ENCODE measurements at regions not wholly inside any gene's neighbourhood (a gene's known extent, or its start where the extent isn't known, plus 50 kb on each side); places are given as distances from the start of the nearest gene placed in this dataset.

DNA sequence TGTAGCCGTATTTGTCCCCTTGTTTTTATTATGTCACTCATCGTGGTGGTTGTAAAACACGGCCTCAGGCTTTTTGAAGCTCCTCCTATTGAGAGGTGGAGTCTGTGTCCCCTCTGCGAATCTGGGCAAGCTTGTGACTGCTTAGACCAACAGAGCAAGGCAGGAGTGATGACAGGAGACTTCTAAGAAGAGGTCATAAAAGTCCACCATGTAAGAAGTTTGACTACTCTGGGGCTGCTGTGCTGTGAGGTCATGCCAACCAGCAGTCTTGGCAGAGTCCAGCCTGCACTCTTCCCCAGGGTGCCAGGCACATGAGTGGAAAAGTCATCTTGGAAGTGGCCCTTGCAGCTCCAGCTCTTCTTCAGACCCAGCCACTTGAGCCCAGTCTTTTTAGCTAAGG lies 83.8 kb upstream of the SPTBN1 start:
- no peaks in the 10 kb centered on the region for H3K36me3 ChIP-seq (ENCODE audit: control insufficient read depth in 2 of 2, extremely low read depth in 1 of 2, insufficient read depth in 1 of 2, low read length in 1 of 2)
- POLR2A ChIA-PET, result no interaction called here
- Mint-ChIP-seq H3K4me3 (no peak overlapping the region), H3K27ac (no peak overlapping the region), H3K9me3 (peaks cover 11 to 17% (median 17%) of the 10 kb centered on the region in 3 donors), H3K27me3 (peaks cover 19 to 26% of the 10 kb centered on the region in 2 donors), H3K4me1 (no peaks in the 10 kb centered on the region), H3K36me3 (peaks cover 7% of the 10 kb centered on the region)
- H3K4me1 ChIP-seq (ENCODE audit: control insufficient read depth in 1 of 2, extremely low read depth in 1 of 2, insufficient read depth in 2 of 2, low read length in 2 of 2), result no peaks in the 10 kb centered on the region
- H3K27ac ChIP-seq (ENCODE audit: low read length), result no peak overlapping the region
- peaks cover 0 to 4% of the 10 kb centered on the region in 2 experiments for H3K27me3 ChIP-seq (replicated peaks in 1 of 2; ENCODE audit: control insufficient read depth in 2 of 2, extremely low read depth in 1 of 2, insufficient read depth in 2 of 2, low read length in 1 of 2)
- CTCF ChIA-PET, result interaction anchor here (0.5 to 1.4 kb wide), 2 partner anchors 13 to 593 kb away, joined by 3 read pairs; no protein-coding TSS in a partner anchor
- H3K4me3 ChIP-seq (ENCODE audit: control insufficient read depth in 1 of 2, extremely low read depth in 1 of 2, low read length in 1 of 2), result no peak overlapping the region
- DNase-seq (no peak), ATAC-seq (replicated peaks in 1 of 4) (no peak)
- peaks cover 2% of the 10 kb centered on the region for H3K9me3 ChIP-seq
- WGBS (ENCODE audit: insufficient coverage), result 82% methylated on average over 3 of the region's 4 CpGs

DNA sequence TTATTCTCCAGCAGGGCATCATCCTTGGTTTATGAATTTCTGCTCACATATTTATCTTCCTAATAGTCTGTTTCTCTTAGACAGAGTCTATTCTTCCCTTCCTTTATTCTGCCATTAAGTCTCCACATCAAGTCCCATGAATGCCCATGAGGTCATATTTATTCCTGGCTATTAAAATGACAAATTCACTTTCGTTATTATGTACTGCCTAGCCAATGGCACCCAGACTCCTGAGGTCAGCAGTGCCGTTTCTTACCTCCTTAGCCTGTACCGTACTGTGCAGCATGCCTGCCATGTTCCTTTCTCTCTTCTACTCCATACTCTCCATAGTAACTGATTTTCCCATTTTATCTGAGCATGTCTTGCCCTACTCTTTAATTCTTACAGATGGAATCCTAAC lies 82.3 kb upstream of the SPTBN1 start:
- Mint-ChIP-seq H3K4me1 (no peaks in the 10 kb centered on the region), H3K4me3 (no peak overlapping the region), H3K27me3 (peaks cover 19 to 21% of the 10 kb centered on the region in 2 donors), H3K9me3 (peaks cover 3 to 6% (median 6%) of the 10 kb centered on the region in 3 donors), H3K27ac (no peak overlapping the region), H3K36me3 (no peaks in the 10 kb centered on the region)
- DNase-seq (no peak), ATAC-seq (replicated peaks in 1 of 4) (no peak)
- ChIA-PET POLR2A (no interaction called here), CTCF (no interaction called here)
- H3K4me1 ChIP-seq (ENCODE audit: control insufficient read depth in 1 of 2, extremely low read depth in 1 of 2, insufficient read depth in 2 of 2, low read length in 2 of 2), result no peaks in the 10 kb centered on the region
- no peak overlapping the region for H3K4me3 ChIP-seq (ENCODE audit: control insufficient read depth in 1 of 2, extremely low read depth in 1 of 2, low read length in 1 of 2)
- H3K27ac ChIP-seq (ENCODE audit: low read length), result no peak overlapping the region
- WGBS (ENCODE audit: insufficient coverage), result 87% methylated on average over 3 of the region's 3 CpGs
- H3K9me3 ChIP-seq, result no peaks in the 10 kb centered on the region
- peaks cover 0 to 6% of the 10 kb centered on the region in 2 experiments for H3K27me3 ChIP-seq (replicated peaks in 1 of 2; ENCODE audit: control insufficient read depth in 2 of 2, extremely low read depth in 1 of 2, insufficient read depth in 2 of 2, low read length in 1 of 2)
- H3K36me3 ChIP-seq (ENCODE audit: control insufficient read depth in 2 of 2, extremely low read depth in 1 of 2, insufficient read depth in 1 of 2, low read length in 1 of 2), result no peaks in the 10 kb centered on the region

DNA sequence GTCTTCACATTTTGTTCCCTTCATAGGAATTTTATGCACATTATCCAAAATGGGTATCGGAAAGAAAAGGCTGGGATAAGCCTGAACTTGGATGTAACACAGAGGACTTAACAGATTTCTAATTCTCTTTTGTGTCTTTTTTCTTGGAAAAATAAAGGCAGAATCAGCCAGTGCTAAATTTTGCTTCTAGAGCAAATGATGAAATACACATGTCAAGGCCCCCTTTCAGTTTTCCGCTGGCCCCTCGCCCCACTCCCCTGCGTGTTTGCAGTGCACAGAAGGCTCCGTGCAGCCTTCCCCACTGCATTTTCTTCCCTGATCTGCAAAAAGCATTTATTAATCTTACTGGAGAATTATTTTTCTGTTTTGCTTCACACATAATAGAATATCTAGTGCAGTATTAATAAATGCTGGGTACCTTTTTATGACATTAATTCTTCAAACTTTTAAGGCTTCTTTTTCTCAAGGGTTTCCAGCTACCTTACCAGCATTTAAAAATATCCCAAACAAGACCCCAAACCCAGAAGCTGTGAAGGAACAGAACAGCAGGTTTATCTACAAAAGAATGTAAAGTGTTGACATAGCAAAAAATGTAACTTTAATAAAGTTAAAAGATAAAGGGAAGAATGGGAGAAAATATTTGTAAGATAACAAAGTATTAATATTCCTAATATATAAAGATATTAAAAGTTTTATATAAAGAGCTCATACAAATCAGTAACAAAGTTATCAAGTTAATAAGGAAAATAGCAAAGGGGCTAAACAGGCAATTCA lies 81.3 kb upstream of the SPTBN1 start:
- peaks cover 19 to 21% of the 10 kb centered on the region in 2 donors for H3K27me3 Mint-ChIP-seq
- ATAC-seq (replicated peaks in 1 of 4), result no peak
- ChIA-PET POLR2A (no interaction called here), CTCF (no interaction called here)
- H3K4me3 Mint-ChIP-seq, result no peak overlapping the region
- H3K9me3 Mint-ChIP-seq, result no peaks in the 10 kb centered on the region
- no CpG with 5 or more reads among the region's 5 CpGs for WGBS (ENCODE audit: insufficient coverage)
- no peak for DNase-seq
- no peaks in the 10 kb centered on the region for H3K9me3 ChIP-seq
- H3K27ac ChIP-seq (ENCODE audit: low read length), result no peak overlapping the region
- H3K27ac Mint-ChIP-seq, result no peak overlapping the region
- peaks cover 0 to 6% of the 10 kb centered on the region in 2 experiments for H3K27me3 ChIP-seq (replicated peaks in 1 of 2; ENCODE audit: control insufficient read depth in 2 of 2, extremely low read depth in 1 of 2, insufficient read depth in 2 of 2, low read length in 1 of 2)
- no peaks in the 10 kb centered on the region for H3K4me1 ChIP-seq (ENCODE audit: control insufficient read depth in 1 of 2, extremely low read depth in 1 of 2, insufficient read depth in 2 of 2, low read length in 2 of 2)
- no peak overlapping the region for H3K4me3 ChIP-seq (ENCODE audit: control insufficient read depth in 1 of 2, extremely low read depth in 1 of 2, low read length in 1 of 2)
- no peaks in the 10 kb centered on the region for H3K36me3 Mint-ChIP-seq
- H3K36me3 ChIP-seq (ENCODE audit: control insufficient read depth in 2 of 2, extremely low read depth in 1 of 2, insufficient read depth in 1 of 2, low read length in 1 of 2), result no peaks in the 10 kb centered on the region
- H3K4me1 Mint-ChIP-seq, result no peaks in the 10 kb centered on the region

DNA sequence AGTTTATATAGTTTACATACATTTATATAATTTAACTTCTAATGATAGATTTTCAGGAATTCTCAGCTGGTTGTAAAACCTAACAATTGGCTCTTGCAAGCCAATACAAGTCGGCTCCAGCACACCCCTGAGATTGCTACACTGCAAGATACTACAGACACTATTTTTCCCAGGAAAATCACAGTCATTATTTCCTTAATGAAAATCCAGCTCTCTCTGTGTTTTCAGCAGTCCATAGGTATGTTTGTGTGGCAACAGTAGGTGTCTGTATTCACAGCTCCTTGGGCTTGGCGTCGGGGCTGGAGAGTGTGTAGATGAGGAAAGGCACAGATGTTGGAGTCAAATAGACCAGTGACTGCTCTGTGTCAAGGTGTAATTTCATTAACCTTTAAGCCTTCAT lies 78.7 kb upstream of the SPTBN1 start:
- Histone ChIP-seq H3K27me3 (replicated peaks in 1 of 2; ENCODE audit: control insufficient read depth in 2 of 2, extremely low read depth in 1 of 2, insufficient read depth in 2 of 2, low read length in 1 of 2) (peaks cover 0 to 6% of the 10 kb centered on the region in 2 experiments), H3K4me1 (ENCODE audit: control insufficient read depth in 1 of 2, extremely low read depth in 1 of 2, insufficient read depth in 2 of 2, low read length in 2 of 2) (no peaks in the 10 kb centered on the region), H3K36me3 (ENCODE audit: control insufficient read depth in 2 of 2, extremely low read depth in 1 of 2, insufficient read depth in 1 of 2, low read length in 1 of 2) (no peaks in the 10 kb centered on the region), H3K4me3 (ENCODE audit: control insufficient read depth in 1 of 2, extremely low read depth in 1 of 2, low read length in 1 of 2) (no peak overlapping the region), H3K27ac (ENCODE audit: low read length) (no peak overlapping the region), H3K9me3 (no peaks in the 10 kb centered on the region)
- POLR2A ChIA-PET, result no interaction called here
- no peak for DNase-seq
- H3K9me3 Mint-ChIP-seq, result no peaks in the 10 kb centered on the region
- H3K27me3 Mint-ChIP-seq, result peaks cover 14 to 18% of the 10 kb centered on the region in 2 donors
- ATAC-seq (replicated peaks in 1 of 4), result no peak
- no peaks in the 10 kb centered on the region for H3K36me3 Mint-ChIP-seq
- H3K27ac Mint-ChIP-seq, result no peak overlapping the region
- no peak overlapping the region for H3K4me3 Mint-ChIP-seq
- no CpG with 5 or more reads among the region's 3 CpGs for WGBS (ENCODE audit: insufficient coverage)
- CTCF ChIA-PET, result no interaction called here
- H3K4me1 Mint-ChIP-seq, result no peaks in the 10 kb centered on the region

DNA sequence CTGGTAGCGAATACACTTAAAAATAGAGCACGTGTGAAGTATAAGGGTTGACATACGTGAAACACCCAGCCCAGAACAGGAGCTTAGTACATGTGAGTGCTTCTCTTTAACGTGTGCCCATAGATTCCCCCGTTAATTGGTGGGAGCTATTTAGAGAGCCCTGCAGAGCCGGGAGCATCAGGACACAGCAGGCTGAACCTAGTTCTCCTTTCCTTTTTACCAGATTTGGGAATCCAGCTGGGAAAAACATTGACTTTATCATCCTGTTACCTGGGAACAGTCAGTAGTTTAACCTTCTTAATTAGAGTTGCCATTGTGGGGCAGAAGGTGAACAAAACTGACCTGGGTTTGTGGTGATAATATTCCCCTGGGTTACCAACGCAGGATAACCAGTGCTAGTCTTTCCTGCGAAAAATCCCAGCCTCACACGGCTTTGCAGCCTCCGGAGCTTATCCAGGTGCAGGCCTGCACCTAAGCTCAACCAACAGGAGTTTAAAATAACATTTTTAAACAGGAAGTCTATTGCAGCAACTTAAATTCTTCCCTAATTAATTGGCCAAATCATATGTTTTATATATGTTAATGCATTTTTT lies 78.1 kb upstream of the SPTBN1 start:
- Histone ChIP-seq H3K27me3 (replicated peaks in 1 of 2; ENCODE audit: control insufficient read depth in 2 of 2, extremely low read depth in 1 of 2, insufficient read depth in 2 of 2, low read length in 1 of 2) (peaks cover 0 to 5% of the 10 kb centered on the region in 2 experiments), H3K4me3 (ENCODE audit: control insufficient read depth in 1 of 2, extremely low read depth in 1 of 2, low read length in 1 of 2) (no peak overlapping the region), H3K9me3 (no peaks in the 10 kb centered on the region), H3K36me3 (ENCODE audit: control insufficient read depth in 2 of 2, extremely low read depth in 1 of 2, insufficient read depth in 1 of 2, low read length in 1 of 2) (no peaks in the 10 kb centered on the region), H3K4me1 (ENCODE audit: control insufficient read depth in 1 of 2, extremely low read depth in 1 of 2, insufficient read depth in 2 of 2, low read length in 2 of 2) (no peaks in the 10 kb centered on the region), H3K27ac (ENCODE audit: low read length) (no peak overlapping the region)
- H3K27me3 Mint-ChIP-seq, result peaks cover 11 to 17% of the 10 kb centered on the region in 2 donors
- no peaks in the 10 kb centered on the region for H3K9me3 Mint-ChIP-seq
- ChIA-PET CTCF (interaction anchor here in 1 of 2 donors (0.6 kb wide), 1 partner anchor 915 kb away, joined by 12 read pairs; no protein-coding TSS in a partner anchor), POLR2A (no interaction called here)
- no peak overlapping the region for H3K27ac Mint-ChIP-seq
- no peak overlapping the region for H3K4me3 Mint-ChIP-seq
- ATAC-seq (replicated peaks in 1 of 4), result no peak
- H3K36me3 Mint-ChIP-seq, result no peaks in the 10 kb centered on the region
- WGBS (ENCODE audit: insufficient coverage), result 85% methylated on average over 5 of the region's 10 CpGs
- DNase-seq, result no peak
- H3K4me1 Mint-ChIP-seq, result no peaks in the 10 kb centered on the region

DNA sequence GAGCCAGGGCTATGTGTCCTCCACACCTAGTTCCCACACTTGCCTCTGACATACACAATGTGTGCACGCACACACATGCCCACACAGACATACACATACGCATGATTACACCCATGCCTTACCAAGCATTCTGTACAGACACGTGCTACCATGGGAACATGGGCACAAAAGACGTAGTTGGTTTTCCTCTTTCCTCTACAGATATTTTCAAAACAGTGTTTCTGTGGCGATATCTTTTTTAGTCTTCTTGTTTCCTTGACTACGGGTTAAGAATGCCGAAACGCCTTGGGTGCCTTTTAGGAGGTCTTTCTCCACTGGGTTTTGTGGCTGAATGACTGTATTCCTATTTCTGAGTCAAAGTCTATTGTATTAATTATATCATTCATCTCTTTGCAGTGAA lies 75.5 kb upstream of the SPTBN1 start:
- Histone ChIP-seq H3K9me3 (no peaks in the 10 kb centered on the region), H3K4me3 (ENCODE audit: control insufficient read depth in 1 of 2, extremely low read depth in 1 of 2, low read length in 1 of 2) (no peak overlapping the region), H3K27ac (ENCODE audit: low read length) (no peak overlapping the region), H3K4me1 (ENCODE audit: control insufficient read depth in 1 of 2, extremely low read depth in 1 of 2, insufficient read depth in 2 of 2, low read length in 2 of 2) (no peaks in the 10 kb centered on the region), H3K36me3 (ENCODE audit: control insufficient read depth in 2 of 2, extremely low read depth in 1 of 2, insufficient read depth in 1 of 2, low read length in 1 of 2) (no peaks in the 10 kb centered on the region), H3K27me3 (replicated peaks in 1 of 2; ENCODE audit: control insufficient read depth in 2 of 2, extremely low read depth in 1 of 2, insufficient read depth in 2 of 2, low read length in 1 of 2) (peaks cover 0 to 2% of the 10 kb centered on the region in 2 experiments)
- WGBS (ENCODE audit: insufficient coverage), result 82% methylated on average over 4 of the region's 8 CpGs
- H3K27ac Mint-ChIP-seq, result no peak overlapping the region
- H3K4me3 Mint-ChIP-seq, result no peak overlapping the region
- H3K4me1 Mint-ChIP-seq, result no peaks in the 10 kb centered on the region
- ChIA-PET POLR2A (no interaction called here), CTCF (no interaction called here)
- H3K36me3 Mint-ChIP-seq, result no peaks in the 10 kb centered on the region
- H3K27me3 Mint-ChIP-seq, result peaks cover 0 to 2% of the 10 kb centered on the region in 2 donors
- H3K9me3 Mint-ChIP-seq, result no peaks in the 10 kb centered on the region
- DNase-seq (no peak), ATAC-seq (replicated peaks in 1 of 4) (no peak)

Measured in T-cell (primary cell).